Mesendoderm (in vitro differentiated cells): ENCODE measurements at regions not wholly inside any gene's neighbourhood (a gene's known extent, or its start where the extent isn't known, plus 50 kb on each side); places are given as distances from the start of the nearest gene placed in this dataset.
"Not testable (repeated sequence)": the region's sequence is repeated elsewhere in the genome, so short reads cannot be mapped to it uniquely, and the experiment has no call there.

Experiments used
- DNase-seq: peaks from one replicate; pipeline ENCODE4 v3.0.0; 2013
- H2AK5ac ChIP-seq: 2 replicates; pipeline ENCODE4 v1.6.1; 2013; ENCODE audit warnings: low read length, inconsistent platforms
- H2BK120ac ChIP-seq: 2 replicates; pipeline ENCODE4 v1.6.1; 2013; ENCODE audit warnings: low read depth, mild to moderate bottlenecking, low read length, moderate library complexity, mixed read lengths
- H2BK15ac ChIP-seq: replicated peaks from 2 replicates; pipeline ENCODE4 v1.6.1; 2013; ENCODE audit warnings: low read depth, mild to moderate bottlenecking, moderate library complexity
- H2BK5ac ChIP-seq: 2 replicates; pipeline ENCODE4 v1.6.1; 2013; ENCODE audit warnings: low read length, inconsistent platforms
- H3K18ac ChIP-seq: 2 replicates; pipeline ENCODE4 v1.6.1; 2013; ENCODE audit warnings: mild to moderate bottlenecking, low read length, mixed read lengths
- H3K23ac ChIP-seq: one replicate; pipeline ENCODE4 v1.6.1; 2013; ENCODE audit warnings: low read length
- H3K27ac ChIP-seq: 2 replicates; pipeline ENCODE4 v1.5.1; 2013; ENCODE audit warnings: low read depth, mild to moderate bottlenecking, inconsistent platforms, low read length, moderate library complexity
- H3K27me3 ChIP-seq: 2 replicates; pipeline ENCODE4 v1.6.1; 2013; ENCODE audit warnings: low read length, control low read depth, mild to moderate bottlenecking, inconsistent platforms; ENCODE audit not compliant: insufficient read depth, poor library complexity
- H3K36me3 ChIP-seq: 2 replicates; pipeline ENCODE4 v1.6.1; 2013; ENCODE audit warnings: low read length, inconsistent platforms; ENCODE audit not compliant: control insufficient read depth, insufficient read depth
- H3K4ac ChIP-seq: one replicate; pipeline ENCODE4 v1.6.1; 2013; ENCODE audit warnings: low read depth, mild to moderate bottlenecking, low read length, moderate library complexity
- H3K4me1 ChIP-seq: 2 replicates; pipeline ENCODE4 v1.6.1; 2013; ENCODE audit warnings: low read depth, low read length, inconsistent platforms; ENCODE audit not compliant: control insufficient read depth
- H3K4me2 ChIP-seq: 2 replicates; pipeline ENCODE4 v1.6.1; 2013; ENCODE audit warnings: low read length
- H3K4me3 ChIP-seq: 2 replicates; pipeline ENCODE4 v1.5.1; 2013; ENCODE audit warnings: mild to moderate bottlenecking, low read length
- H3K56ac ChIP-seq: one replicate; pipeline ENCODE4 v1.6.1; 2013; ENCODE audit warnings: low read length
- H3K79me1 ChIP-seq: 2 replicates; pipeline ENCODE4 v1.6.1; 2013; ENCODE audit warnings: low read length, inconsistent platforms
- H3K79me2 ChIP-seq: 2 replicates; pipeline ENCODE4 v1.6.1; 2013; ENCODE audit warnings: mild to moderate bottlenecking, low read length; ENCODE audit not compliant: control insufficient read depth, insufficient read depth
- H3K9ac ChIP-seq: 2 replicates; pipeline ENCODE4 v1.6.1; 2013; ENCODE audit warnings: low read length, inconsistent platforms
- H4K5ac ChIP-seq: one replicate; pipeline ENCODE4 v1.6.1; 2013; ENCODE audit warnings: low read length
- H4K8ac ChIP-seq: one replicate; pipeline ENCODE4 v1.6.1; 2013; ENCODE audit warnings: low read depth, mild to moderate bottlenecking, control low read depth, low read length, moderate library complexity
- WGBS: extraction: QIAGEN DNeasy Blood & Tissue Kit; methylation state at CpG from one replicate; pipeline ENCODE4 v1.1.7; 2013; ENCODE audit warnings: low lambda C conversion rate, missing lambda C conversion rate; ENCODE audit not compliant: insufficient coverage; ENCODE audit errors: extremely low coverage; 5-methylcytosine and 5-hydroxymethylcytosine counted together

GRCh38 chr12:20063116-20063515 is 305.2 kb upstream of the PDE3A start:
- no peak overlapping the region for H4K8ac ChIP-seq
- H4K5ac ChIP-seq: no peak overlapping the region
- no peak overlapping the region for H3K23ac ChIP-seq
- no peaks in the 10 kb centered on the region for H3K79me2 ChIP-seq
- H2BK15ac ChIP-seq: no peak overlapping the region
- no CpG with 5 or more reads among the region's 6 CpGs for WGBS
- H3K36me3 ChIP-seq: no peaks in the 10 kb centered on the region
- no peak overlapping the region for H3K9ac ChIP-seq
- no peaks in the 10 kb centered on the region for H3K27me3 ChIP-seq
- H3K27ac ChIP-seq: no peak overlapping the region
- DNase-seq: no peak
- no peak overlapping the region for H3K4me2 ChIP-seq
- no peak overlapping the region for H2AK5ac ChIP-seq
- H3K4ac ChIP-seq: no peak overlapping the region
- H3K4me3 ChIP-seq: no peak overlapping the region
- H3K79me1 ChIP-seq: no peaks in the 10 kb centered on the region
- H2BK5ac ChIP-seq: no peak overlapping the region
- no peaks in the 10 kb centered on the region for H3K4me1 ChIP-seq
- H3K56ac ChIP-seq: no peak overlapping the region
- H3K18ac ChIP-seq: no peak overlapping the region
- no peak overlapping the region for H2BK120ac ChIP-seq

GRCh38 chr12:20077618-20078017 is 290.7 kb upstream of the PDE3A start:
- Histone ChIP-seq H3K79me2 (no peaks in the 10 kb centered on the region), H3K18ac (no peak overlapping the region), H3K23ac (no peak overlapping the region), H4K5ac (no peak overlapping the region), H2BK120ac (no peak overlapping the region), H3K27me3 (no peaks in the 10 kb centered on the region), H3K4me1 (no peaks in the 10 kb centered on the region), H3K56ac (no peak overlapping the region), H3K9ac (no peak overlapping the region), H2BK15ac (no peak overlapping the region), H3K4me2 (no peak overlapping the region), H2AK5ac (no peak overlapping the region), H3K4me3 (no peak overlapping the region), H3K27ac (no peak overlapping the region), H3K36me3 (no peaks in the 10 kb centered on the region), H3K4ac (no peak overlapping the region), H3K79me1 (no peaks in the 10 kb centered on the region), H4K8ac (no peak overlapping the region), H2BK5ac (no peak overlapping the region)
- WGBS: no CpG with 5 or more reads among the region's 3 CpGs
- no peak for DNase-seq

GRCh38 chr12:20089077-20089476 is 279.3 kb upstream of the PDE3A start:
- Histone ChIP-seq H3K9ac (no peak overlapping the region), H2AK5ac (no peak overlapping the region), H3K27ac (no peak overlapping the region), H3K4me2 (no peak overlapping the region), H3K27me3 (no peaks in the 10 kb centered on the region), H3K79me2 (no peaks in the 10 kb centered on the region), H3K36me3 (no peaks in the 10 kb centered on the region), H3K18ac (no peak overlapping the region), H3K4me3 (no peak overlapping the region), H2BK120ac (no peak overlapping the region), H2BK15ac (no peak overlapping the region), H3K23ac (no peak overlapping the region), H3K4ac (no peak overlapping the region), H4K8ac (no peak overlapping the region), H2BK5ac (no peak overlapping the region), H3K79me1 (no peaks in the 10 kb centered on the region), H3K4me1 (no peaks in the 10 kb centered on the region), H4K5ac (no peak overlapping the region), H3K56ac (no peak overlapping the region)
- no CpG with 5 or more reads among the region's 6 CpGs for WGBS
- no peak for DNase-seq

GRCh38 chr12:20093190-20093810 is 275.0 kb upstream of the PDE3A start:
- H3K79me2 ChIP-seq, H3K27ac ChIP-seq, H3K4me1 ChIP-seq, H3K27me3 ChIP-seq, H3K36me3 ChIP-seq, H3K4me2 ChIP-seq, H3K23ac ChIP-seq, H3K9ac ChIP-seq, H4K8ac ChIP-seq, H2AK5ac ChIP-seq, H2BK5ac ChIP-seq, H2BK15ac ChIP-seq, DNase-seq, H3K79me1 ChIP-seq, H3K4ac ChIP-seq, H3K18ac ChIP-seq, H2BK120ac ChIP-seq, H3K56ac ChIP-seq, H3K4me3 ChIP-seq, H4K5ac ChIP-seq: not testable (repeated sequence)
- WGBS: no CpG with 5 or more reads among the region's 32 CpGs

- Histone ChIP-seq H3K4me1 (no peaks in the 10 kb centered on the region), H3K27me3 (no peaks in the 10 kb centered on the region), H3K79me1 (no peaks in the 10 kb centered on the region), H4K8ac (no peak overlapping the region), H2BK15ac (no peak overlapping the region), H3K79me2 (no peaks in the 10 kb centered on the region), H3K23ac (no peak overlapping the region), H3K27ac (no peak overlapping the region), H3K56ac (no peak overlapping the region), H4K5ac (no peak overlapping the region), H3K4me2 (no peak overlapping the region), H3K18ac (no peak overlapping the region), H3K9ac (no peak overlapping the region), H3K4me3 (no peak overlapping the region), H3K36me3 (no peaks in the 10 kb centered on the region), H2BK5ac (no peak overlapping the region), H2BK120ac (no peak overlapping the region), H3K4ac (no peak overlapping the region), H2AK5ac (no peak overlapping the region)
- WGBS: no CpG with 5 or more reads among the region's 6 CpGs
- no peak for DNase-seq
Observed at GRCh38 chr12:20096430-20096829, 271.9 kb upstream of the PDE3A start.

GRCh38 chr12:20097626-20098025 is 270.7 kb upstream of the PDE3A start:
- H3K56ac ChIP-seq: no peak overlapping the region
- no peak overlapping the region for H2BK120ac ChIP-seq
- H3K4me2 ChIP-seq: no peak overlapping the region
- H3K9ac ChIP-seq: no peak overlapping the region
- no peak overlapping the region for H2BK5ac ChIP-seq
- no peaks in the 10 kb centered on the region for H3K79me1 ChIP-seq
- no peak overlapping the region for H2BK15ac ChIP-seq
- no peak overlapping the region for H3K4me3 ChIP-seq
- no CpG with 5 or more reads among the region's 2 CpGs for WGBS
- no peak for DNase-seq
- H3K4me1 ChIP-seq: no peaks in the 10 kb centered on the region
- no peaks in the 10 kb centered on the region for H3K27me3 ChIP-seq
- no peak overlapping the region for H4K8ac ChIP-seq
- H3K79me2 ChIP-seq: no peaks in the 10 kb centered on the region
- H4K5ac ChIP-seq: no peak overlapping the region
- H3K18ac ChIP-seq: no peak overlapping the region
- H2AK5ac ChIP-seq: no peak overlapping the region
- H3K4ac ChIP-seq: no peak overlapping the region
- no peaks in the 10 kb centered on the region for H3K36me3 ChIP-seq
- H3K23ac ChIP-seq: no peak overlapping the region
- H3K27ac ChIP-seq: no peak overlapping the region
